ENCODE measurements at regions not wholly inside any gene's neighbourhood (a gene's known extent, or its start where the extent isn't known, plus 50 kb on each side); places are given as distances from the start of the nearest gene placed in this dataset.

DNA sequence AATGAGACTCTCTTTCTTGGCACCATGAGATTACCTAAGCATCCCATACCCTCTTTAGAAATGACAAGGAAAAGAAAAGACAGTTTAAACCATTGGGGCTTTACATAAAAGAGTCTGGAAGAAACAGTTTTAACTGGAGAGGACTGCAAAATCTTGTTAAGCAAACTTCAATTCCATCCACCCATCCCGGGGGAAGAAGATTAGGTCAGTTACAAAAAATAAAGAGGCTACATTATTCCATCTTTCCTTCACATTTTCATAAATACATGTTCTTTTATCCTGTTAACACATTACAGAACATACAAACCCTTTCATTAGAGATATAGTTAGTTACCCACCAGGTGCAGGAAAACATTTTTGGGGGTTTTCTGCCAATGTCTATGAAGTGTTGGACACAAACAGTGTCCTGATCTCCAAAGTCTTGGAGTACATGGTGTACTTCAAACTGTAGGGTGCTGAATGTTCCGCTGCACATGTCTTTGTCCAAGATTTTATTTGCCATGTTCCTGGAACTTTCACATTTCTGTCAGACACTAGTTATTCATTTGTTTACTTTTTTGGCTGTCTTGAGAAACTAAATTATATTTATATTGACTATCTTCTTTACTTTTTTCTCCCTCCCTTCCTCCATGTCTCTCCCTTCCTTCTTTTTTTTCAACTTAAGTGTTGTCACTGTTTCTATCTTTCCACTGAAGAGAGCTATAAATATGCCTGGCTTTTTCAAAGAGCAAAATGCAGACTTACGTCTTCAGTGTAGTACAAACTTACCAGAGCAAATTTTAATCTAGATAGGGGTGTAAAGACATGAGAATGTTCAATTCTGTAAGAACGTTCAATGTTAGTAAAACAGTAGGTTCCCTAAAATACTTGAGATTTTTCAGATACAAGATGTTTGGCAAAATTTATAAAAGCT is 410.9 kb upstream of the PRR16 start:
- ChIA-PET CTCF (ENCODE audit: low intra/inter-chr PET ratio) (no interaction called here), POLR2A (interaction anchor here (1.2 kb wide), 1 partner anchor 10 kb away, joined by 3 read pairs; no protein-coding TSS in a partner anchor)
- Histone ChIP-seq H2AFZ (ENCODE audit: low read depth, low read length) (no peak overlapping the region), H3K27ac (ENCODE audit: extremely low read depth, low read depth, low read length) (no peak overlapping the region), H3K36me3 (ENCODE audit: control insufficient read depth, insufficient read depth, low read length) (no peaks in the 10 kb centered on the region), H4K20me1 (replicated peaks; ENCODE audit: control insufficient read depth, insufficient read depth, low read length) (no peaks in the 10 kb centered on the region), H3K4me1 (replicated peaks in 1 of 2; ENCODE audit: control insufficient read depth in 2 of 2, insufficient read depth in 2 of 2, low read length in 2 of 2) (no peaks in the 10 kb centered on the region), H3K4me3 (no peak overlapping the region), H3K79me2 (ENCODE audit: control insufficient read depth, insufficient read depth, low read length) (no peaks in the 10 kb centered on the region), H3K9ac (ENCODE audit: insufficient read depth in 1 of 2, low read depth in 2 of 2, low read length in 2 of 2) (no peak overlapping the region), H3K27me3 (ENCODE audit: control insufficient read depth in 2 of 2, insufficient read depth in 2 of 2, low read length in 2 of 2) (no peaks in the 10 kb centered on the region), H3K9me3 (replicated peaks; ENCODE audit: control insufficient read depth, insufficient read depth, low read depth, low read length) (no peaks in the 10 kb centered on the region), H3K4me2 (ENCODE audit: insufficient read depth, low read length) (no peak overlapping the region), H3K9me1 (ENCODE audit: control insufficient read depth, insufficient read depth, low read length) (no peaks in the 10 kb centered on the region)
- no peak for FAIRE-seq
- no TSS peak for BruUV-seq (replicated peaks)
- in situ Hi-C loops (cut with MboI), result no loop called here
- ATAC-seq, result no peak
- TF ChIP-seq ZC3H4 (CRISPR knock-in tag; IDR thresholded peaks at IDR 0.05; ENCODE audit: borderline replicate concordance), result no peak
- no peak for TF ChIP-seq POU5F1 (IDR thresholded peaks at IDR 0.05; ENCODE audit: borderline replicate concordance, low read depth, low read length, partially characterized antibody)
- TF ChIP-seq ZBED1 (IDR thresholded peaks at IDR 0.05), result no peak
- no peak for TF ChIP-seq SMC3 (conservative IDR thresholded peaks at IDR 0.05; ENCODE audit: insufficient read depth, low read depth, low read length)
- TF ChIP-seq FUS (optimal IDR thresholded peaks at IDR 0.05; ENCODE audit: low read depth, low read length), result no peak
- TF ChIP-seq SP1 (CRISPR knock-in tag; IDR thresholded peaks at IDR 0.05), result no peak
- TF ChIP-seq, protein P1, sequence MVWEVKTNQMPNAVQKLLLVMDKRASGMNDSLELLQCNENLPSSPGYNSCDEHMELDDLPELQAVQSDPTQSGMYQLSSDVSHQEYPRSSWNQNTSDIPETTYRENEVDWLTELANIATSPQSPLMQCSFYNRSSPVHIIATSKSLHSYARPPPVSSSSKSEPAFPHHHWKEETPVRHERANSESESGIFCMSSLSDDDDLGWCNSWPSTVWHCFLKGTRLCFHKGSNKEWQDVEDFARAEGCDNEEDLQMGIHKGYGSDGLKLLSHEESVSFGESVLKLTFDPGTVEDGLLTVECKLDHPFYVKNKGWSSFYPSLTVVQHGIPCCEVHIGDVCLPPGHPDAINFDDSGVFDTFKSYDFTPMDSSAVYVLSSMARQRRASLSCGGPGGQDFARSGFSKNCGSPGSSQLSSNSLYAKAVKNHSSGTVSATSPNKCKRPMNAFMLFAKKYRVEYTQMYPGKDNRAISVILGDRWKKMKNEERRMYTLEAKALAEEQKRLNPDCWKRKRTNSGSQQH (CRISPR knock-in tag; IDR thresholded peaks at IDR 0.05), result no peak
- TF ChIP-seq, protein P2, sequence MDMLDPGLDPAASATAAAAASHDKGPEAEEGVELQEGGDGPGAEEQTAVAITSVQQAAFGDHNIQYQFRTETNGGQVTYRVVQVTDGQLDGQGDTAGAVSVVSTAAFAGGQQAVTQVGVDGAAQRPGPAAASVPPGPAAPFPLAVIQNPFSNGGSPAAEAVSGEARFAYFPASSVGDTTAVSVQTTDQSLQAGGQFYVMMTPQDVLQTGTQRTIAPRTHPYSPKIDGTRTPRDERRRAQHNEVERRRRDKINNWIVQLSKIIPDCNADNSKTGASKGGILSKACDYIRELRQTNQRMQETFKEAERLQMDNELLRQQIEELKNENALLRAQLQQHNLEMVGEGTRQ (CRISPR knock-in tag; IDR thresholded peaks at IDR 0.05), result no peak
- no peak for TF ChIP-seq ETV1 (tag; conservative IDR thresholded peaks at IDR 0.05; ENCODE audit: low read depth)
- intact Hi-C loops (cut with micrococcal nuclease), result no loop called here
- 0% methylated on average over 4 of the region's 4 CpGs for WGBS (ENCODE audit: insufficient coverage, low coverage, missing lambda C conversion rate)
- DNase-seq (ENCODE audit: extremely low read depth in 1 of 4, low spot score in 3 of 4), result no peak

Measured in K562 (cell line).